Lung (tissue), 11 donors: ENCODE measurements at regions not wholly inside any gene's neighbourhood (a gene's known extent, or its start where the extent isn't known, plus 50 kb on each side); places are given as distances from the start of the nearest gene placed in this dataset.

Experiments used
- ATAC-seq: fragments of 200-7000 bp; cut with Tn5 transposase; one replicate; pipeline ENCODE4 v1.9.1; 2020; ENCODE audit warnings: moderate number of reproducible peaks; ENCODE audit not compliant: insufficient read depth, low FRiP score
- DNase-seq, 3 donors: peaks; one replicate each; pipeline ENCODE4 v3.0.0-alpha.2; 2013 to 2017
- H3K27ac ChIP-seq, 2 donors: one replicate each; pipeline ENCODE4 v1.5.1; 2013; ENCODE audit warnings: mild to moderate bottlenecking in 2 of 2, moderate library complexity in 2 of 2, control low read depth in 1 of 2, inconsistent platforms in 1 of 2, low read depth in 1 of 2, low read length in 1 of 2
- H3K27me3 ChIP-seq, 3 donors: one replicate each; pipeline ENCODE4 v1.5.1; 2013; ENCODE audit warnings: low read length in 2 of 3; ENCODE audit not compliant: control insufficient read depth in 3 of 3, insufficient read depth in 3 of 3
- H3K36me3 ChIP-seq, 4 donors: one replicate each; pipeline ENCODE4 v1.5.1; 2013; ENCODE audit warnings: low read length in 4 of 4, mild to moderate bottlenecking in 1 of 4, moderate library complexity in 1 of 4; ENCODE audit not compliant: control insufficient read depth in 4 of 4, insufficient read depth in 4 of 4
- H3K4me1 ChIP-seq, 5 donors: one replicate each; pipeline ENCODE4 v1.5.1; 2013; ENCODE audit warnings: low read length in 5 of 5, mild to moderate bottlenecking in 2 of 5, moderate library complexity in 1 of 5; ENCODE audit not compliant: control insufficient read depth in 5 of 5, insufficient read depth in 5 of 5
- H3K4me3 ChIP-seq: one replicate; pipeline ENCODE4 v1.5.1; 2013; ENCODE audit warnings: mild to moderate bottlenecking, control low read depth, moderate library complexity
- H3K9ac ChIP-seq, 2 donors: one replicate each; pipeline ENCODE4 v1.5.1; 2013; ENCODE audit warnings: low read length in 2 of 2, control low read depth in 1 of 2; ENCODE audit not compliant: insufficient read depth in 1 of 2
- H3K9me3 ChIP-seq, 4 donors: one replicate each; pipeline ENCODE4 v1.5.1; 2013; ENCODE audit warnings: low read length in 3 of 4, mild to moderate bottlenecking in 1 of 4, moderate library complexity in 1 of 4; ENCODE audit not compliant: control insufficient read depth in 4 of 4, insufficient read depth in 3 of 4
- WGBS, 2 donors: extraction: QIAGEN DNeasy Blood & Tissue Kit; methylation state at CpG; one replicate each; pipeline ENCODE4 v1.1.7; 2013; 5-methylcytosine and 5-hydroxymethylcytosine counted together
- TF ChIP-seq, protein P1 (sequence below): IDR thresholded peaks from 2 replicates; pipeline ENCODE4 v1.5.1; 2012; ENCODE audit warnings: mild to moderate bottlenecking; ENCODE audit errors: control extremely low read depth, extremely low read depth
- donor health status: control.
- donor health status: control.
- donor health status: Bipolar disorder and iron deficiency.
- donor health status: healthy.
- donor health status: DM: yes; HTN: yes; CAD: no.

DNA sequence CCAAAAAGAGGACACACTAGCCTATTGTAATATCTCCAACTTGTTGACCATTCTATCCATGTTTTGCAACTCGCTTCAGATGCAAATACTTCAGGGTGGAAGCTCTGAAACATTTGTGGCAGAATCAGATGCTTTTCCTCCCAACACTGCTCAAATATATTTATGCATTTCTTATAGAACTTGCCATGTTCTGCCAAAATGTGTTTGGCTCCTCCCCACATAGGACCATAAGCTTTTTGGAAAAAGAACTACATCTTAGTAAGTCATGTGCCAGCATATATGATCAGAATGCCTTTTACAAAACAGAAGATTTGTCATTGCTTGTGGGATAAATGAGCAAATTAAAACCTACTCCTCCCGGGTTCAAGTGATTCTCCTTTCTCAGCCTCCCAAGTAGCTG, 484.5 kb downstream of the TNS3 start:
- Histone ChIP-seq H3K9ac (no peak overlapping the region), H3K9me3 (no peaks in the 10 kb centered on the region), H3K4me3 (no peak overlapping the region), H3K27ac (no peak overlapping the region), H3K27me3 (no peaks in the 10 kb centered on the region), H3K36me3 (no peaks in the 10 kb centered on the region), H3K4me1 (peaks cover 0 to 5% (median 0%) of the 10 kb centered on the region in 5 donors)
- TF ChIP-seq, protein P1, sequence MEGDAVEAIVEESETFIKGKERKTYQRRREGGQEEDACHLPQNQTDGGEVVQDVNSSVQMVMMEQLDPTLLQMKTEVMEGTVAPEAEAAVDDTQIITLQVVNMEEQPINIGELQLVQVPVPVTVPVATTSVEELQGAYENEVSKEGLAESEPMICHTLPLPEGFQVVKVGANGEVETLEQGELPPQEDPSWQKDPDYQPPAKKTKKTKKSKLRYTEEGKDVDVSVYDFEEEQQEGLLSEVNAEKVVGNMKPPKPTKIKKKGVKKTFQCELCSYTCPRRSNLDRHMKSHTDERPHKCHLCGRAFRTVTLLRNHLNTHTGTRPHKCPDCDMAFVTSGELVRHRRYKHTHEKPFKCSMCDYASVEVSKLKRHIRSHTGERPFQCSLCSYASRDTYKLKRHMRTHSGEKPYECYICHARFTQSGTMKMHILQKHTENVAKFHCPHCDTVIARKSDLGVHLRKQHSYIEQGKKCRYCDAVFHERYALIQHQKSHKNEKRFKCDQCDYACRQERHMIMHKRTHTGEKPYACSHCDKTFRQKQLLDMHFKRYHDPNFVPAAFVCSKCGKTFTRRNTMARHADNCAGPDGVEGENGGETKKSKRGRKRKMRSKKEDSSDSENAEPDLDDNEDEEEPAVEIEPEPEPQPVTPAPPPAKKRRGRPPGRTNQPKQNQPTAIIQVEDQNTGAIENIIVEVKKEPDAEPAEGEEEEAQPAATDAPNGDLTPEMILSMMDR, result no peak
- no peak for ATAC-seq
- WGBS, 2 donors, result 92 to 98% methylated on average over 2 of the region's 2 CpGs
- peak in 1 of 3 donors; percentile 16 for DNase-seq

DNA sequence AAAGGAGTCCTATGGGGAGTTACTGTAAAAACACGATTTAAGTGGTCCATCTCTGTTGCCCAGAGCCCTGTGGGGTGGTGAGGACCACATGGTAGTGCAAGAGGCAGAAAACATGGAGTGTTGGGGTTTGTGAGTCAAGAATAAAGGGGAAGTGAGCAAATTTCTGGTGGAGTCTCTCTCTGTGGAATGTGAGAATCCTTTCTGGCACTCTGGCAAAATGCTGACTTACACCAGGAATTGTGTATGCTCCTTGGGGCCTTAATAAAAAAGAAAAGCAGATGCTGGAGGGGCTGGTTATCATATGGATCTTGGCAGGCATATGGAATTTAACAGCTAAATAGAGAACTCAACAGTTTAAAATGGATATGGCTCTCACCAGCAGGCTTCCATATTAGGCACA, 486.0 kb downstream of the TNS3 start:
- Histone ChIP-seq H3K27me3 (no peaks in the 10 kb centered on the region), H3K4me1 (peaks cover 0 to 5% (median 0%) of the 10 kb centered on the region in 5 donors), H3K9me3 (no peaks in the 10 kb centered on the region), H3K4me3 (no peak overlapping the region), H3K27ac (no peak overlapping the region), H3K9ac (no peak overlapping the region), H3K36me3 (no peaks in the 10 kb centered on the region)
- no peak for ATAC-seq
- WGBS, 2 donors, result 71 to 79% methylated on average over 1 of the region's 1 CpG
- TF ChIP-seq, protein P1, result no peak
- DNase-seq, result peak in 2 of 3 donors; percentile 58 to 65

DNA sequence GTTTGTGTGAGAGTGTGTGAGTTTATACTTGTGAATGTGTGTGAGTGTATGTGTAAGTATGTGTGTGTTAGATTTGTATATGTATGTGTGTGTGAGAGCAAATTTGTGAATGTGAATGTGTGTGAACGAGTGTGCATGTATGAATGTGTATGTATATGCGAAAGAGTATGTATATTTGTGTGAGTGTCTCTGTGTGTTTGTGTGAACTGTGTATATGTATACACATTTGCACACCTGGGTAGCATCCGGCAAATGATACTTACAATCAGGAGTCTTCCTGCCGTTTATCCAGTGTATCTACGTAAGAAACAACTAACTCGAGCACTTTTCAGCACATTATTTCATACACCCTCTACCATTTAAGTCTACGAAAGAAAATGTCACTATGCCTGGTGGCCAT, 487.4 kb downstream of the TNS3 start:
- H3K9me3 ChIP-seq, result no peaks in the 10 kb centered on the region
- no peak overlapping the region for H3K9ac ChIP-seq
- H3K4me1 ChIP-seq, result peaks cover 0 to 5% (median 0%) of the 10 kb centered on the region in 5 donors
- ATAC-seq, result no peak
- DNase-seq, result no peak
- TF ChIP-seq, protein P1, result no peak
- WGBS, 2 donors, result 91 to 96% methylated on average over 7 of the region's 7 CpGs
- H3K27me3 ChIP-seq, result no peaks in the 10 kb centered on the region
- H3K27ac ChIP-seq, result no peak overlapping the region
- no peaks in the 10 kb centered on the region for H3K36me3 ChIP-seq
- no peak overlapping the region for H3K4me3 ChIP-seq
